Ovary (tissue), 3 donors: ENCODE measurements at regions not wholly inside any gene's neighbourhood (a gene's known extent, or its start where the extent isn't known, plus 50 kb on each side); places are given as distances from the start of the nearest gene placed in this dataset.

ENCODE experiments used
- CTCF ChIP-seq, 3 donors: fragments of 450-650 bp in 2 of 3; fragments of 200-600 bp in 1 of 3; IDR thresholded peaks; one replicate each; pipeline versions ENCODE4 v1.5.1 to v1.8.0; 2016 to 2022; ENCODE audit warnings: antibody characterized with exemption in 3 of 3, mild to moderate bottlenecking in 1 of 3
- POLR2A ChIP-seq: fragments of 450-650 bp; IDR thresholded peaks from one replicate; pipeline ENCODE4 v1.6.1; 2017; ENCODE audit warnings: antibody characterized with exemption, mild to moderate bottlenecking, moderate library complexity
- donor health status: DM: no; HTN: no; CAD: no.

DNA sequence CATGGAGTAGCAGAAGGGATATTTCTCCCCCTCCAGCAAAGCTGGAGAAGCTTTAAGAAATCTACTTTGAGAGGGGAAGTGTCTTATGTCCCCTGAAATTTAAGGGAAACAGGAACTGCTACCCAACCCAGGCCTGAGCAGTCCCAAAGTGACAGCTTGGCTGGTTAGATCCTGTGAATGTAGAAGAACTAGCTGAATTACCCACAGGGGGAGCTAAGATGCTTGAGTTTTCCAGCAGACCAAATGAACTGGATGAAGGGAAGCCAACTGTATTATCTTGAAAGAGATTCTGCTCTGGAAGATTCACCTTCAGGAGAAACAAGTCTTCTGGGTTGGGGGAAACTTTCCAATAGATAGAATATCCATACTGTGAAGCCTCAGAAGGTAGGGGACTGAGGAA is 303.3 kb upstream of the MMS22L start:
- TF ChIP-seq CTCF (IDR thresholded peaks at IDR 0.05) (no peak), POLR2A (no peak)
